ENCODE measurements at regions not wholly inside any gene's neighbourhood (a gene's known extent, or its start where the extent isn't known, plus 50 kb on each side); places are given as distances from the start of the nearest gene placed in this dataset.
"Not testable (repeated sequence)": the region's sequence is repeated elsewhere in the genome, so short reads cannot be mapped to it uniquely, and the experiment has no call there.

DNA sequence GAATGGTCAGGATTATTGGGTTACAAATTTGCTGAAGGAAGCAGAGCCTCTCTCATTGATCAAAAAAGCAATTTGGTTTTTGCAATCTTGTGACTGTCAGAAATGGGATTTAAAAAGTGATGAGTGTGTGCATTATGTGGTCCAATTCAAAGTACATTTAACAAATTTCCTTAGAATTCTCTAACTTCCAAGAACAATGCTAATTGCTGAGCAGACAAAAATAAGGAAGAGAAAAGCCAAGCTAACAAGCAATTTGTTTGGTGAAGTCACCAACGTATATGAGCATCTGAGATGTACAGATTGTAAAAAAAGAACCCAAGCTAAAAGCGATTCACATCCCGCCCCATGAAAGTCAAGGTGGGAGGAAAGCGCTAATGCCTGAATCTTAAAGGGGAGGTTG, 1643.9 kb downstream of the CDH8 start:
- no peak for DNase-seq (ENCODE audit: low read depth)

DNA sequence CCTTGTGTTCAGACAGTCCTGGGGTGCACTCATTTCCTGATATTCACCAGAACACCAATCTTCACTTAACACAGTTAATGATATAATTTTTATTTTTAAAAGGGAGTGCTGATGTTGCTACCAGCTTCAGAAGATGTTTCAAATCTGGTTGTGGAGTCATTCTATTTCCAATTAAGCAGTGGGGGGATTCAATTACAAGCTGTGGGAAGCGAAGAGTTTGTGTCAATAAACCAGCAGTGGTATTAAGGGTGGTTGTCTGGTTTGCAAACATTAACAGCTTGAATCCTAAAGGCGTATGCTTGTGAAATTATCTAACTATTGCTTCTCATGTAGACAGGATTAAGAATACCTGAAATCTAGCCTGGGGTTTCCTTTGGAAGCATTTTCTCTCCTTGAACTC, 1637.5 kb upstream of the GOT2 start:
- DNase-seq (ENCODE audit: low read depth), result no peak

DNA sequence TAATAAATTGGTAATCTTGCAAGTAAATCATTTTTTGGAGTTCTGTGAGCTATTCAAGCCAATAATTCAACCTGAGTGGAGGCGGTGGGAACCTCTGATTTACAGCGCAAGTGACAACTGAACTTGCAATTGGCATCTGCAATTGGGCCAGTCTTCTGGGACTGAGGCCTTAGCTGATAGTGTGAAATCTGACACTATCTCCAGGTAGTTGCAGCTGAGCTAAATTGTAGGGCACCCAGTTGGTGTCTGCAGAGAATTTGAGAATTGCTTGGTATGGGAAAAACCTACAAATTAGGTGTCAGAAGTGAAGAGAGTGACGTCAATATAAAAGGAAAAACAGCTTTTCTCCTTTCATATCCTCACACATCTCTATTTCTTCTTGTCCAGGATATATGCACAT, 1633.6 kb upstream of the GOT2 start:
- DNase-seq (ENCODE audit: low read depth), result no peak

DNA sequence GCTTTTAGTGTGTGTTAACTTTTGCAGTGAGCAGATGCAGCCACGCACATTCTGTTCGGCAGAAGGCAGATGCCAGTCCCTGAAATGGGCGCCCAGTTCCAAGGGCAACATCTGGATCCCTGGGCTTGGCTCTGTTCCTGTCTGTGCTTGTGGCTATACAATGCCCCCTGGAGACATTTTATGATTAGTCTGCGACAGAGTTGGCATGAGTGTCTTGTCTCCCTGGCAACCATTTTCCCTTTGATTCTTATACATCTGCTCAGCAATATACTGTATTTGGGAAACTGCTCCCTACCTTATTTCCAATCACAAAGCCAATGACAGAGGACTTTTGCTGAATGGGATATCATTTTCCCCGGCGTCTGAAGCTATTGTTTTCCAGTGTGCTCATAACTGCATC, 1629.5 kb upstream of the GOT2 start:
- DNase-seq (ENCODE audit: low read depth), result no peak

DNA sequence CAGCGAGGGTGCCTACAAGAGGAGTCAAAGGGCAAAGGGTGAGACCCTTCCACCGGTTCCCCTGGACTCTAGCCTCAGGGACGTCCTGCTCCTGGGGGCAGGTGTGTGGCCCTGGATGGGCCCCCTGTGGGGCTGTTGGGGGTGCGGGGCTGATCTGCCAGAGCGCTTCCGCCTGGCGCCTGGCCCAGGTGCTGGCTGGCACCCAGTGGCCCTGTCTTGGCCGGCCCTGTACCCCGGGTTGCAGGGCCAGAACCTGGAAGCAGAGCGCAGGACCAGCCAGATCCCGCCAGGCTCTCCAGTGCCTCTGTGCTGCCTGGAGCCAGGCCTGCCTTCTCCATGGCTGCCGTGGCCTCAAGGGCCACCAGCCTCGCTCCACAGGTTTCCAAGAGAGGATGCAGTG, 1625.8 kb upstream of the GOT2 start:
- DNase-seq (ENCODE audit: low read depth), result not testable (repeated sequence)

DNA sequence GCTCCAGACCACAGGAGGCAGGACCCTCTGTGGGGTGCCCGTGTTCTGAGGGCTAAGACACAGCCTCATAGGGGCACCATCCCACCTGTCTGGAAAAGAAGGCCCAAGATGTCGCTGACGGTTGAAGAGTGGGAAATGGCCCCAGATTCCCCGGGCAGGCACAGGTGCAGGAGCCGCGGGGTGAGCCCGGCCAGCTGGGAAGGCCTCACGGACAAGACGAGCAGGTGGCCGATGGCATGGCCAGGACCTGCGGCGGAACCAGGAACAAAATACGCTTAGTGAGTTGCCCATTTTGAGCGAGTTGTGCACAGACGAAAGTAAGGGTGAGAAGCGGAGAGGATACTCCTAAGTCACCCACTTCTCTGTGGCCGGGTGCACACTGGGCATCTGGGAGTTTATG, 1625.3 kb upstream of the GOT2 start:
- DNase-seq (ENCODE audit: low read depth), result not testable (repeated sequence)

DNA sequence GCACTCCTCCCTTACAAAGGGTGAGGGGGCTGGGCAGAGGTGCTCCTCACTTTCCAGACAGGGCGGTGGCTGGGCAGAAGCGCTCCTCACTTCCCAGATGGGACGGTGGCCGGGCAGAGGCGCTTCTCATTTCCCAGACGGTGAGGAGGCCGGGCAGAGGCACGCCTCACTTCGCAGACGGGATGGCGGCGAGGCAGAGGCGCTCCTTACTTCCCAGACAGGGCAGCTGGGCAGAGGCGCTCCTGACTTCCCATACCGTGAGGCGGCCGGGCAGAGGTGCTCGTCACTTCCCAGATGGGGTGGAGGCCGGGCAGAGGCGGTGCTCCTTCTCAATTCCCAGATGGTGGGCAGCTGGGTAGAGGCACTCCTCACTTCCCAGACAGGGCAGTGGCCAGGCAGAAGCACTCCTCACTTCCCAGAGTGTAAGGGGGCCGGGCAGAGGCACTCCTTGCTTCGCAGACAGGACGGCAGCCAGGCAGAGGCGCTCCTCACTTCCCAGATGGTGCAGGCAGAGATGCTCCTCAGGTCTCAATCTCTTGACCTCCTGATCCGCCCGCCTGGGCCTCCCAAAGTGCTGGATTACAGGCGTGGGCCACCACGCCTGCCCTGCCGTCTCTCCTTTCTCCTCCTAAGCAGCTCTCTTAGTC, 1623.9 kb upstream of the GOT2 start:
- DNase-seq (ENCODE audit: low read depth), result not testable (repeated sequence)

DNA sequence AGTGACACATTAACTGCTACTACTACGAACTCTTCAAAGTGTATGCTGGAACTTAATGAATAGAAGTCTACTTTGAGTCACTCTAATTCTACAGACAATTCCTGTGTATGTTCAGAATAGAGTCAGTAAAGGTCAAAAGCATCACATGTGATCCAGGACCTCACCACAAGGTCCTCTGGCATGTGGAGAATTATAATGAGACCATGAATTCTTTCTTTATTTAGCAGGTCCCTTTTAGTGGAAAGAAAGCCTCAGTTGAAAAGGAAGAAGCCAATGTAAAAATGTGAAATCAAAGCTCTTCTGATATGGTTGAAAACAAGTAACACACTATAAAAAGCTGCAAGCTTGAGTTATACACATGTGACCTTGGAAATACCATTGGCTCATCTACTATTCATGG, 1612.1 kb upstream of the GOT2 start:
- DNase-seq (ENCODE audit: low read depth), result no peak

DNA sequence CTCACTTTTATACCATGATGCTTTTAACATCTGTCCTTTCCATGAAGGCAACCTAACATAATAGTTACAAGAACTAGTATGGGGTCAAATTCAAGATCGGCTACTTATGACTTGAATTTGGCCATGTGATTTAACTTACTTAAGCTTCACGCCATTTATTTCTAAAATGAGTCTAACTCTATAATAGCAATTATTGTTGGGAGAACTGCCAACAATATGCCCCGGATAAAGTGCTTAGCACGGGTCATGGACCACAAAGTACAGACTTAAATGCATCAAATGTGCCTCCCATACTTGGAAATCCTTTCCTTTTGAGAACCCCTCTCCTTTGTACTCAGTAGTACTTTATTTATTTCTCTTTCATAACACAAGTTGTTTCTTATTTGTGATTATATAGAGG, 1603.6 kb upstream of the GOT2 start:
- DNase-seq (ENCODE audit: low read depth), result no peak

DNA sequence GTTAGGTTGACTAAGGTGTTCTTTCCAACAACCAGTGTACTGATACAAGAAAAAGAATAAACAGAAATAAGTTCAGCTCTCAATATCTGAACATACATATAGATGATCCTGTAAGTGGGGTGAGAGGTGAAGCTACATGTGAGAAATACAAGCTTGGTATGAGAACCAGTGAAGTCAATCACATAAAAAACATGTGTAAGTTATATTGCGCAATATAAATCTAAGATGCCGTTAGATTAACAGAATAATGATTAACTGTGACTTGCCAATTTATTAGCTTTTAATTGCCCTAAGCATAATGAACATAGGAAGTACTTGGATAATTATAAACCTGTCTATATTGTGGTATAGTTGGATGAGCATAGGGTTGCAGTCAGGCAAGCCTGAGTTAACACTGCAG, 1597.1 kb upstream of the GOT2 start:
- DNase-seq (ENCODE audit: low read depth), result no peak

DNA sequence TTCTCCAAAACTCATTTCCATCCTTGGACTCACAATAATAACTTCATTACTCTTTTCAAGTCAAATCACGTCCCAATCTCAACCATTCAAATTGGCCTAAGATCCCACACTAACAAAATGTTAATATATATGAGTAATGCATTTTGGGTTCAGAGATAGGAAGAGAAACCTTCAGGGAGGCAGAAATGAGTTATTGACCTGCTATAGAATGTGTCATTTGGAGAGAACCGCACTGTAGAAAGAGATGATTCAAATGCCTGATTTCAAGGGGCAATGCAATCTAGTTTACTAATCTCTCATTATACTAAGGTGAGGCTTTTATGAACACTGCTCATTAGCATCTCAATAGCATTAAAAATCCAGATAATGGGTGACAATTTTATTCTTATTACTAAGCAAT, 1595.0 kb upstream of the GOT2 start:
- no peak for DNase-seq (ENCODE audit: low read depth)

DNA sequence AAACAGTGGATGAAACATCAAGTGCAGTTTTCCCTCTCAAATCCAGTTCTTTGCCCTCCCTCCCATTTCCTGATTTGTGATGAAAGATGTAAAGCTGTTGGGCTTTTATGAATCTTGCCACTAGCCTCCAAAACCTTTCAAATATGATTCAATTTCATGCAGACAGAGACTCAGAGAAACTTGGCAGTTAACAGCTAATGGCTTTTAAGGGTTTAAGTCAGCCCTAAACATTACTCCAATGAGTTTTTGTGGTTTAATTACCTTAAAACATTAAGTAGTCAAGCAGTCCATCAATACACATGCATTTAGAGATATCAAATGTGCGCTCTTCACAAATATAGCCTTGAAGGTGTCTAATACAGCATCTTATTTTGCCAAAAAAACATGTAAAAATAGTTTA, 1594.0 kb upstream of the GOT2 start:
- no peak for DNase-seq (ENCODE audit: low read depth)

DNA sequence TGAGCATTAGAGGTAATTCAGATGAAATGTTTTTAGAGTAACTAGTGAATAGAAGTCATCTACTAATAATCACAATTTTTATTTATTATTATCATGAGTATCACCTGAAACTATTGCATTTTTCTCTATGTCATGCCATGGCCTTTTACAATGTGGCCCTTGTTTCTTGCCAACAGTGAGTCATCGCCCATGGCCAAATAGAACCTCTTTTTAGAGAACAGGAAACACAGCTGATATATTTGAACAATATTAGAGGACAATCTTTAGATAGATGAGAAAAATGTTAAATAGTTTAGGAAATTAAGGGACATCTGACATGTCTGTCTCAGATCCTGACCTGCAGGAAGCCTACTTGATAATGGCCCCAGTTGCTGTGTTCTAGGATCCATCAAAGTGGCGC, 1584.4 kb upstream of the GOT2 start:
- no peak for DNase-seq (ENCODE audit: low read depth)

DNA sequence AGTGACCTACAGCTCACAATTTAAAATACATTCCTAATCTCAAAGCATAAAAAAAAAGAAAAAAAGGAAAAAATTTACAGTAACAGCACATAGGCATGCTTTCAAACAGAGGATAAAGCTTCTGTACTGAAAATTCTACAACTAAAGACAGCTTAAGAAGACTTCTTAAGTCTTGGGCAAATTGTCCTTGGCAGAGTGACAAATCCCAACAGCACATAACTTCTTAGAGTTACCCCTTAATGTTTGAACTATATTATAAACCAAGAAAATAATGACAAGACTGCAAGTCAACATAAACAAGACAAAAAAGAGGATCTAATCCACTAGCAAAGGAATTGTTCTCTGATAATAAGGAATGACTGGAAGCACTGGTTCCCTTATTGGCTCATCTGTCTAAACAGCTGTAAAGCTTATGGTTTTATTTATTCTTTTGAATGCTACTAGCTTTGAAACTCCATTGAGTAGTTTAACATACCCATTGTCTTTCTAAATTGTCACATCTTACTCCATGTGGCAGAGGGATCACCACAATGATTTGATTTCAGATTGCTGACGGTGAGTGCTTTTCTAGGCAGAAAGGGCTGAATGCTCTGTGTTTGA, 1576.8 kb upstream of the GOT2 start:
- DNase-seq (ENCODE audit: low read depth), result no peak

DNA sequence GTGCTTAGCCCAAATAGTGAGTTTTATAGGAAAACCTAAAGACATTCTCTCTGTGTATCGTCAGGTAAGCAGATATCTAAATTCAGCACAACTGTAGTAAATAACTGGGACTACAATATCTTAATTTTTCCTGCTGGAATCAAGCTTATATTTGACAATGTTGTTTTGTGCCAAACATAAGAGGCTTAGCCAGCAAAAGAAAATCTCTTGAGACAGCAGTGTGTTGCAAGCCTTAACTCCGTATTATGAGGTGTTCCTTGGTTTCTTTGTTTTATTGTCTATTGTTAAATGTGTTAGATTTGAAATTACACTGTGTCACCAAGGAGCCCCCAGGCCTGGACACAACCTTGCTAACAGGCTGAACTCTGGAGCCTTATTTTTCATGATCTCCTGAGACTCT, 1570.6 kb upstream of the GOT2 start:
- no peak for DNase-seq (ENCODE audit: low read depth)

DNA sequence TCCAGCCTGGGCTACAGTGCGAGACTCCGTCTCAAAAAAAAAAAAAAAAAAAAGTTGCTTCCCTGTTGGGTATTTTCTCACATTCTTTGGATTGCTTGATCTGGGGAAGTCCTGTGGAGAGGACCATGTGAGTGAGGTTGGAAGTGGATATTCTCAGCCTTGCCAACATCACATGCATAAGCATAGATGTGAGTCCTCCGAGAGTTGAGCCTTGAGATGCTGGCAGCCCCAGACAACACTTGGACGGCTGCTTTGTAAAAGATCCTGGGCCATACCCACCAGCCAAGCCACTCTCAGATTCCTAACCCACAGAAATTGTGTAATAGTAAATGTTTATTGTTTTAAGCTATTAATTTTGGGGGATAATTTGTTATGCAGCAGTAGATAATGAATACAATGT, 1570.0 kb upstream of the GOT2 start:
- no peak for DNase-seq (ENCODE audit: low read depth)

DNA sequence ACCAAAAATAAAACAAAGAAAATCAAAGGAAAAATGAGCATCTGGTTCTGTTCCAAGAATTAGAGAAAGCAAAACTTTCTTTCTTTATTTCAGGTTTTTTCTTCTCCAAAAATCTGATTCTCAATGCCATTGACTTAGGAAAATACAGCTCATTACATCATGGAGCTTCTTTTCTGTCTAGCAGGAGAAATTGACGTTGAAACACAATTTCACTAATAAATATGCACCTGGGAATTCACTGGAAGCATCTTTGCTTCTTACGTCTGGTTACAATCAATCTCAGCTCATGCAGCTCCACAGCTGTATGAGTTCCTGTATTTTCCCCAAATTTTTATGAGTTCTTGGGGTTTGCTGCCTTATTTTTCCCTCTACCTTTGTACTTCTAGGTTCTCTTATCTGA, 1568.6 kb upstream of the GOT2 start:
- DNase-seq (ENCODE audit: low read depth), result no peak

DNA sequence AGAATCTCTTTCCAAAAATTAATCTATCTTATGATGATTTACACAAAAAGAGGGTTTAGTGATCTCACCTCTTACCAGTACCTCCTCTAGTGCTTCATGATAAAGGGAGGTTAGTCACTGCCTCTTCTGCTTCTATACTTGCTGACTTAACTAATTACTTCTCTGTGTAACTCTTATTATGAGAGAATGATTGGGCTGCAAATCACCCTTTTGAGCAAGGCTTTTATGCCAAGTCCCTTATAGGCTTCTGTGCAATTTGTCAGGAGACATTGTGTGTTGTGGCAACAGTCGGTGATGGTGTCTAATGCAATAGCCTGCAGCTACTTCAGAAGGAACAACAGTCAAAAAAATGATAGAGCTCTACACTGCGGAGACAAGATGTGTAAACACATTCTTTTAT, 1568.1 kb upstream of the GOT2 start:
- no peak for DNase-seq (ENCODE audit: low read depth)

DNA sequence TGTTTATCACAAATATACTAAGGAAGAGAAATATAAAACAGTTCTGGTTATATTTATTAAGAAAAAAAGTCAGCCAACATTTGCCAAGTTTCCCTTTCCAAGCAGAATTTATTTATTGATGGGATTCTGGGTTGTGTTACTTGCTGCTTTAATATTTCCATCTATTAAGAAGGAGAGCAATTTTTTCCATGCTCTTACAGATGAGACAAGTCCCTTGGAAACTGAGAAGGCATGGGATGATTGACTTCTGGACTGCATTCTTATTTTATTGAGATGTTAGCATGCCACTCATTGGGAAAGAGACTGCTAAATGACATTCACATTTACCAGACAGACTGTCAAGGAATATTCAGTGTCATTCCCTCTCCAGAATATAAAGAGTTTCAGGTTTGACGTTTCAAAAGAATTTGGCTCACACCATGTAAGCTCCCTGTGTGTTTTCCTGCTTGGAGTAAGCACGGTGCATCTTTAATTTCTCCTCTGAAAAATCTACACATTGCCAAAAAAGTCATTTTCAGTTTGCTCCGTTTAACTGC, 1565.2 kb upstream of the GOT2 start:
- DNase-seq (ENCODE audit: low read depth), result no peak

DNA sequence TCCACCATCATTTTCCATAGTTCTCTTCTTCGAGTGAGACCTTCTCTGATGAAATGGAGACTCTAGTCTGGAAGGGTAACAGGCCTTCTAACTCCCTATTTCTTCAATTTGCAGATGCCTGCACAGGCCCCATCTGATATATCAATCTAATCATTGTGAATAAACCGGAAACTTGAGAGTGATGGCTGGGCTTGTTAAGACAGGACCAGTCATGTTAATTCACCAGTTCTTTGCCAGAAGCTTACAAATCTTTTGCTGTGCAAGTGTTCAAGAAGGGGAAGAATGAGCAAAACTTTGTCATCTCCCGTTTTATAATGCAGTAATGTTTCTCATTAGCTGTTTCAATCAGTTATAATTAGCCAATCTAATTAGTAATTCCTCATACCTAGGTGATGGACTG, 1561.3 kb upstream of the GOT2 start:
- DNase-seq (ENCODE audit: low read depth), result no peak

DNA sequence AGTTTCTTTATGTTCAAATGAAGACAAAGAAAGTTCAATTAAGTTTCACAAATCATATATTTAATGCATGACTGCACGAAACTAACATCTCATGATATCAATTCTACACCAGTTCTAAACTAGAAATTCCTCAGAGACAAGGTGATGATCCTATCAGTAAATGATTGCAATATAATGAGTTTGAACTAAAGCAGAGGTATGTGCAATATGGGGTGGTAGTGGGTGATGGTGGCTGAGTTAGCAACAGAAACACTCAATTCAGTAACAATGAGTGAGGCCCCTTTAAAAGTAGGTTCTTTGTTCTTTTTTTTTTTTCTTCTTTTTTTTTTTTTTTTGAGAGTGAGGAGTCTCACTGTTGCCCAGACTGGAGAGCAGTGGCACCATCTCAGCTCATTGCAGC, 1551.7 kb upstream of the GOT2 start:
- no peak for DNase-seq (ENCODE audit: low read depth)

DNA sequence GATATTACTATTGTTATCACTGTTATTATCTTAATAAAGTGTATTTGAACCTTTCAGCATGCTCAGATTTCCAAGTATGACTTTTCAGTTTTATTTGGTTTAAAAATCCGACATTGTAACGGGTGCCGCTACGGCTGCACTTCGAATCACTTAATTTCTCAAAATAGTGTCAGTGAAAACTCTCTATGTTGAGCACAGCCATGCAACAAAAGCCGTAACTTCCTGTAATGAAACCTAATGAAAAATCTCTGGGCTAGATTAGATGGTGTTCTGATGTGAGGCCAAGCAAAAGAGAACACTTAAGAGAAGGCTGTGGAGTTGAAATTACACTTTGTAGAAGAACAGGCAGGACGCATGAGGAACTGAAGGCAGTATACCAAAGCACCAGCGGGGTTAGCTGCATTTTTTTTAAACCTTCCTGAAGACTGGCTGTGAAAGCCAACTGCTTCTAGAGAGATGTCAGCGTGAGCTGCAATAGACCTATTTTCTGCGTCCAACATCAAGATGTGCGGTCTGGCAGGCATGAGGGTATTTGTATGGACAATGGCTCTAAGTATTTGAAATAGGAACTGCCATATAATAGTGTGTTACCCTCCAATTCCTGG, 1545.0 kb upstream of the GOT2 start:
- DNase-seq (ENCODE audit: low read depth), result no peak

DNA sequence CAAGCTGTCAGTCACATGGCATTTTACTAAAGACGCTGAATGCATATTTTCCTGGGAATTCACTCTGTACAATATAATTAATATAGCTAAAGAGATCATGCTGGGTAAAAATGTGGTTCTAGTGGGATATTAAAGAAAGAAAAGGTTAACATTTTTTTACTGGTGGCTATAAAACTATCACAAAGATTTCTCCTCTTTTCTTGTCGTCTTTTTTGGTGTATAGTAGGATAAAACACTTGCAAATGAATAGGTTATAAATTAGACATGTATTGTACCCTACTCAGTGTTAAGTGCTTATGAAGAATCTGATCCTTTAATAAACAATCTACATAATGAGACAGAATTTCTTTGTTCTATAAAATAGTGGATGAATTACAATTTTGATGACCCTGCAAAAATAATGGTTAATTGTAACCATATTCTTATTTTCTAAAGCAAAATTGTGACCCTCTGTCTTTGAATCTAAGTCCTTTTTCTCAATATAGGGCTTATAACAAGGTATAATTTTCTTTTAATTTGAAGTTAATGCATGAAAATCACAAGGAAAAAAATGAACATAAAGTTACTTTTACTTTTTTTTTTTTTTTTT, 1540.4 kb upstream of the GOT2 start:
- no peak for DNase-seq (ENCODE audit: low read depth)
